D721Med (cell line): ENCODE measurements at regions not wholly inside any gene's neighbourhood (a gene's known extent, or its start where the extent isn't known, plus 50 kb on each side); places are given as distances from the start of the nearest gene placed in this dataset.

ENCODE experiments used
- DNase-seq: peaks from one replicate; pipeline ENCODE4 v3.0.0; 2011; ENCODE audit warnings: low spot score; ENCODE audit not compliant: insufficient read length
- FAIRE-seq: peaks from 2 replicates; lab custom pipeline; 2011; peaks lifted over from hg19 to GRCh38; lab: Jason Lieb, UNC
- TF ChIP-seq, protein P1 (sequence below): IDR thresholded peaks from 2 replicates; pipeline ENCODE4 v1.5.1; 2012; ENCODE audit warnings: mild to moderate bottlenecking, control low read depth; ENCODE audit not compliant: insufficient read depth; ENCODE audit errors: missing control alignments

DNA sequence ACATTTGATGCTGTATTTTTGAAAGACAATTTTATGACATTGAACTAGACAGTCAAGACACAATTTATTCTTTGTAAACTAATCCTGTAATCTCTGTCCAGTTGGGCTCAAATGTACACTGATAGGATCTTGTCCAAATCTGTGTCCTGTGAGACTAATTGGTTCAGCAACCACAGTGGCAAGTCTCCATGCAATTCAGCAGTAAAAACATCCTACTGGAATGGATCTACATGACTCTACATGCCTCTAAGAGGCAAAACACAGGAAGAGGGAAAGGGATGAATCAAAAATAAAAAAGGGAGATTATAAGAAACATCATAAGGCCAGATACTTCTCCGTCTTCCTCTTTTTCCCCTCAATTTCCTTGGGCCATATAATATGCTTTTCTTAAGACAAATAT lies 1164.2 kb downstream of the NLGN4Y start:
- TF ChIP-seq, protein P1, sequence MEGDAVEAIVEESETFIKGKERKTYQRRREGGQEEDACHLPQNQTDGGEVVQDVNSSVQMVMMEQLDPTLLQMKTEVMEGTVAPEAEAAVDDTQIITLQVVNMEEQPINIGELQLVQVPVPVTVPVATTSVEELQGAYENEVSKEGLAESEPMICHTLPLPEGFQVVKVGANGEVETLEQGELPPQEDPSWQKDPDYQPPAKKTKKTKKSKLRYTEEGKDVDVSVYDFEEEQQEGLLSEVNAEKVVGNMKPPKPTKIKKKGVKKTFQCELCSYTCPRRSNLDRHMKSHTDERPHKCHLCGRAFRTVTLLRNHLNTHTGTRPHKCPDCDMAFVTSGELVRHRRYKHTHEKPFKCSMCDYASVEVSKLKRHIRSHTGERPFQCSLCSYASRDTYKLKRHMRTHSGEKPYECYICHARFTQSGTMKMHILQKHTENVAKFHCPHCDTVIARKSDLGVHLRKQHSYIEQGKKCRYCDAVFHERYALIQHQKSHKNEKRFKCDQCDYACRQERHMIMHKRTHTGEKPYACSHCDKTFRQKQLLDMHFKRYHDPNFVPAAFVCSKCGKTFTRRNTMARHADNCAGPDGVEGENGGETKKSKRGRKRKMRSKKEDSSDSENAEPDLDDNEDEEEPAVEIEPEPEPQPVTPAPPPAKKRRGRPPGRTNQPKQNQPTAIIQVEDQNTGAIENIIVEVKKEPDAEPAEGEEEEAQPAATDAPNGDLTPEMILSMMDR: no peak
- FAIRE-seq (no peak), DNase-seq (no peak)

DNA sequence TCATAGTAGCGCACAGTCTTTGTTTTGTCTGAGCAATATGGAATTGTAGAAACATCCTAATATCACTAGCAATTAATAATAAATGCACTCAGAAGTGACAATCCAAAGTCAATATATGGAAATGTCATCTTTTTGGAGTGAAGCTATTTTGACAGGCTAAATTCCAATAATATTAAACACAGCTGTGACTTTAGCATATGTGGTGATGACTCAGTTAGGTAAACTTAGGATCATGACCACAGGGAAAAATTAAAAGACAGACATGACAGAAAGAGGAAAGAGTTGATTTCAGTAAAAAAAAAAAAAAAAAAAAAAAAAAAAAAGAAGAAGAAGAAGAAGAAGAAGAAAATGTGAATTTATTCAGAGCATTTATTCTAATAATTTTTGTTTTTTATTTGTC lies 1165.7 kb downstream of the NLGN4Y start:
- no peak for FAIRE-seq

GRCh38 chrY:15702131-15702530 lies 1177.8 kb downstream of the NLGN4Y start:
- FAIRE-seq (no peak), DNase-seq (no peak)
- TF ChIP-seq, protein P1: no peak

More for the DNA sequence above, 1165.7 kb downstream of the NLGN4Y start:
- TF ChIP-seq, protein P1: no peak
- no peak for DNase-seq

DNA sequence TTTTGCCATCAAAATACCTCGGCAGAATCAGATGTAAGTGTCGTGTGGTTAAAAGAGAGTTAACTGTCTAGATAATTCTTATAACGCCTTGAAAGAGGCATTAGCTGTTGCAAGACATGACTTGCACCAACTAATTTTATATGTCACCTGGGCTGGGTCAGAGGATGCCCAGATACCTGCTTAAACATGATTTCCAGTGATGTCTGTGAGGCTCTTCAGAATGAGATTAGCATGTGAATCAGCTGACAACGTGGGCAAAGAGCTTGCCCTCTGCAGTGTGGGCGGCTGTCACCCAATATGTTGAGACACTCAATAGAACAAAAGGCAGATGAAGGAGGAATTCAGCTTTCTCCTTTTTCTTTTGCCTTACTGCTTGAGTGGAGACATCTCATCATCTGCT lies 1180.6 kb downstream of the NLGN4Y start:
- TF ChIP-seq, protein P1: no peak
- no peak for DNase-seq
- no peak for FAIRE-seq

GRCh38 chrY:15749533-15750433 lies 1225.5 kb downstream of the NLGN4Y start:
- no peak for DNase-seq
- no peak for FAIRE-seq
- TF ChIP-seq, protein P1: no peak

DNA sequence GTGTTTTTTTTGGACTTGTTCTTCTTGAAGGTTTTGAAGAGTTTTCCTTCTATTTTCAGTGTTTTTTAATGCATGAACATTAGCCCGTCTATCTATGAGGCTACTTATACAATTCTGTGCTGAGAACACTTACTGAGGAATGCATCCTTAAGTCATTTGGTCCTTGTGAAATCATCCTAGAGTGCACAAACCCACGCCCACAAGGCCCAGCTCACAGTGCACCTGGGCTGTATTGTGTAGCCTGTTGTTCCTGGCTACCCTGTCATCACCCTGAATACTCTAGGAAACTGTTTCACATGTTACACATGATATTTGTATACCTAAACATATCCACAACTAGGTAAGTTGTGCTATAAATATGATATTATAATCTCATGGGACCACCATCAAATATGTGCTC lies 1226.7 kb downstream of the NLGN4Y start:
- DNase-seq: no peak
- TF ChIP-seq, protein P1: no peak
- no peak for FAIRE-seq

DNA sequence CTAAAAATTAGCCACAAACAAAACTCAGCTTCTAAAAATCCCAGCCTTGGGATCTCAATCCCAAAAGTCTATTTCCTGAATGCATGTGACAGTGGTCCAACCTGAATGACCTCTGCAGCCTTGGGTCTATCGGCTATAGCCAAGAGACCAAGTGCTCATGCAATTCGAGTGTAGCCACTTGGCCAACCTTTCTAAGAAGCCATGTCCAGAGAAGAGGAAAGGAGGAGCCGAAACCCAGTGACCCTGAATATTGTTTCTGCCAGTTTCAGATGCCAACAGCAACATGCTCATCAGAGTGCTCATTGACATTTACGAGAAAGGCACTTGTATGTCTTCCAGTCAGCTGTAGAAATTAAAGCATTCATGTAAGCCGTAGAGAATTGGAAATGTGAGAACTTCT lies 1231.9 kb downstream of the NLGN4Y start:
- TF ChIP-seq, protein P1: no peak
- FAIRE-seq: no peak
- no peak for DNase-seq
